Fibroblast of mammary gland (primary cell): ENCODE measurements at regions not wholly inside any gene's neighbourhood (a gene's known extent, or its start where the extent isn't known, plus 50 kb on each side); places are given as distances from the start of the nearest gene placed in this dataset.
A peak's percentile ranks its signal among the peaks of the same experiment; 100 is the strongest.

ENCODE experiments used
- DNase-seq: peaks from one replicate; pipeline ENCODE4 v3.0.0-alpha.2; 2010; ENCODE audit warnings: low read depth
- H3K4me3 ChIP-seq: 2 replicates; pipeline ENCODE4 v1.5.1; 2011; ENCODE audit warnings: low read depth, mild to moderate bottlenecking, low read length, moderate library complexity; ENCODE audit not compliant: control insufficient read depth
- CTCF ChIP-seq: conservative IDR thresholded peaks from 2 replicates; pipeline ENCODE4 v1.5.1; 2011; ENCODE audit warnings: low read depth, low read length, inconsistent platforms; ENCODE audit not compliant: control insufficient read depth, insufficient read depth

DNA sequence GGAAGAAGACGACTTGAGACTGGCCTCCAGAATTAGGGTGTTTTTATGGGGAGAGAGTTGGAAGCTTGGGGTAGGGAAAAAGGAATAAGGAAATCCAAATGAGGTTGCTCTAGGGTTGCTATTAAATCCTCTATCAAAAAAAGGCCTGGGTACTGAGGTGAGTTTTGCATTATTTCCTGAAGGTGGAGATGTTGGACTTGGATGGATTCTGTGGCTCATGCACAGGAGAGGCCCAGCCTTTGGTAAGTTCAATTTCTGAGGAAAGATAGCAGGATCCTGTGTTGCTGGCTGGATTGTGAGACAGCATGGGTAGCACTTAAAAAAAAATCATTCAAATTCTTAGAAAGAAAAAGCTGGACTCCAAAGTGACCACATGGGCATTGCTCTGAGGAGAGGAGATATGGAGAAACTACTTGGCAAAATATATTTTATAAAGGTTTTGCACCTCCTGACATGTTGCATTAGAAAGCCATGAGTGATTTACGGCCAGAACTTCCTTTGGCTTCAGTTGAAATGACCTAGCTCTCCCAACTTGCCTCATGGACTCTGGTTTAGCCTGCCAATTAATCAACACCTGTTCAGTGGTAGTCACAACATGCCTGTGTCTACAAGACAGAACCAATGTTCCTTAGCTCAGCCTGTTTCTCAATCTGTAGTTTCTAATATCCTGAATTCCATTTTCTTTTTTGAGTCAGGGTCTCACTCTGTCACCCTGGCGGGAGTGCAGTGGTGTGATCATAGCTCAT lies 152.1 kb upstream of the RALGAPA2 start:
- DNase-seq: peak; percentile 4
- no peak overlapping the region for H3K4me3 ChIP-seq
- TF ChIP-seq CTCF: no peak

DNA sequence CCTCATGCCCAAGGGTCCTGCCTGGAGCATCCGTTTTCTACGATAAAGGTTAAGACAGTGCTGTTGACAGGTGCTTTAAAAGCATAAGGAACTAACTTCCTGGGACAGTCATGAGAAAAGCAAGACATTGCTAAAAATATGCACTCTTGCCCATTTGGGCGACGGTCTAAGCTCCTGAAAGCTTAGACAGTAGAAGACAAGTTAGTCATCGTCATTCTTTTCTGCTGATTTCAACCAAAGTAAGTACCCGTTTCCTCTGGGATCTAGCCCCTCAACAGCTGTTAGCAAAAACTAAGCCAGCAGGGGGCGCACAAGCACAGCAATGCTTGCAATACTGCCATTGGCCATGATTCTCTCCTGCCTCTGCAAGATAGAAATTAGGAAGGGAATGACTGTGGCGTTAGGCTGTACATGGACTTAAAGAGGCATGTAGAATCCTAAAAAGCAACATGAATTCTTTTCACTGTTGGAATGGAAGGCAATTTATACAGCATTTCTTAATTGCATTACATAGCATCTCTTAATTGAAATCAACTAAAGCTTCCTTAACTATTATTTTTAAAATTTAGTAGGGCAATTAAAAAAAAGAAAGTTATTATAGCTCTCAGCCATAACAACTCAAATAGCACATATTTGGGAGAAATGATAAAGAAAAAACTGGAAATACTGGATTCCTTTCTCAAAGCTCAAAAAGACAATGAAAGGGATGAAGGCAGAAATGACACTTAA lies 147.8 kb upstream of the RALGAPA2 start:
- peak; percentile 88 for DNase-seq
- peak; percentile 97 for TF ChIP-seq CTCF

DNA sequence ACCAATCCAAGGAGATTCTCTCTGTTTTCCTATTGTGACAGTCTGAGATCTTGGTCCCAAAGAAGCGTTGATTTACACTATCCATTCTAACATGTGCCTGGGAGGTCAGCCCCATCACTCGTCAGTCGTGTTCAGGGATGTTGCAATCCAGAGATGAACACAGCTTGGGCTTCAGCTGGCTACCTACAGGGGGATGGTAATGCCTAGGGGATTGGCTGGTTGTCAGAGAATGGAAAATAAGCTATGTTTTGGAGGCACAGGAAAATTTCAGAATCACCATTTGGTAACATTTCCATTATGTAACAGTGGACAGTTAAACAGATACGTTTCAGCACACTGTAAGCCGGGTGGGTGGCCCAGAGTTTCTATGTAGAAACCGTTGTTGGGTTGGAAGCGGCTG lies 147.1 kb upstream of the RALGAPA2 start:
- TF ChIP-seq CTCF: no peak
- DNase-seq: no peak
- no peak overlapping the region for H3K4me3 ChIP-seq

More for the DNA sequence above, 147.8 kb upstream of the RALGAPA2 start:
- H3K4me3 ChIP-seq: no peak overlapping the region

DNA sequence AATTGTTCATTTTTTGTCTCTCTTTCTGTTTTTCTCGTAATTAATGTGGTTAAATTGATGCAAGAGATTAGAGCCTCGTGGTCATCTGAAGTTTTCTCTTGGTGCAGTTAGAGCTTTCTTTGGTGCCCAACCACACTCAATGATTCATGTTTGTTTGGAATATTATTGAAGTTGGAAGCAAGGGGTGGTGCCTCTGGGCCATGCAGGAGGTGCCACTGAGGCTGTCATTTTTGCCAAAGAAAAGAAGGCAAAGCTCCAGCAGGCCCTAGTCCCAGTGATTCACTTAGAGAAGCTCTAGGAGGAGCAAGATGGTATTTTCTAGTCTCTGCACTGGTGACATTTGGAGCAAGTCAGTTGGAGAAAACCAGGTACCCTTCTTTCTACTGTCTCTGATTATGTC lies 144.5 kb upstream of the RALGAPA2 start:
- no peak for DNase-seq
- TF ChIP-seq CTCF: no peak
- no peak overlapping the region for H3K4me3 ChIP-seq

- no peak for TF ChIP-seq CTCF
- DNase-seq: no peak
- H3K4me3 ChIP-seq: no peak overlapping the region
Observed at GRCh38 chr20:20856306-20856705, 143.9 kb upstream of the RALGAPA2 start.

DNA sequence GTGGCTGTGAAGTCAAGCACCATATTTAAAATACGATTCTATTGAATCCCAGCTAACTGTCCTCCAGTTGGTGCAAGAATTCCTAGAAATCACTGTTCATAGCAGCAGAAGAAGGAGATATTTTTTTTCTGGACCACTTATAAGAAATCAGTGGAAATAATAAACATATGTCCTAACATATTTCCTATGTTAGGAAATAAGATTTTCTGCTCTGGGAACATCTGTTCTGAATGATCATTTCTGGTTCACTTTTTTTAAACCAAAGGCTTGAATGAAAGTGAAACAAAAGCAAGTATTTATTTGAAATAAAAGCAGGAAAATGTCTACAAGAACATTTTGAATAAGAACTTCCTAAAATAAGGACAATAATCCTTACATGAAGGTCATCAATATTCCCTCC lies 138.9 kb upstream of the RALGAPA2 start:
- H3K4me3 ChIP-seq: no peak overlapping the region
- no peak for DNase-seq
- TF ChIP-seq CTCF: no peak
